ENCODE measurements at regions not wholly inside any gene's neighbourhood (a gene's known extent, or its start where the extent isn't known, plus 50 kb on each side); places are given as distances from the start of the nearest gene placed in this dataset.

DNA sequence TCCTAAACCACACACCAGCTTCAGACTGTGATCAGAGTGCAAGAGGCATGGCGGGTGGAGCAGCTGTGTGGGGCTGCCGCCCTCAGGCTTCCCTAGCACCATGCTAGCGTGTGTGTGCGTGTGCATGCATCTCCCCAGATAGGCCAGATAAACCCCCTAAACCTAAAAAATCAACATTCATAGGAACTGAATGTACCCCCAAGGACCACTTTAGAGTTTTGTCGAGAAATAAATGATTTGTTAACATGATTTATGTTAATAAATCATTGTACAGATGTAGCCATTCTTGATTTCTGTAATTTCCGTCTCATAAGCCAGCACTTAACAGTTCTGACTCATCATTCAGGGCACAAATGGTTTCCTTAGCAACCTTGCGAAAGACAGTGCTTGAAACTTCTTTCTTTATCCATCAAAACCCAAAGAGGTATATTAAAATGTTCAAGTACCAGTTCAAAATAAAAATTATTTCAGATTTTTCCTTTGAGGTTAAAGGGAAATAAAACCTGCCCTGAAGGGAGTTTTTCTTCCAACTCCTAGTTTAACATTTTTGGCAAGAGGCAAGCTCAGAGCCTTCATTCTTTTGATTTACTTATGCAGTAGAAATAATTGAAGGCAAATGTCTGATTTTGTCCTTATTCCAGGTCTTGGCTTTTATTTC lies 206.2 kb upstream of the RGS6 start:
- no peak for DNase-seq

- no peak for DNase-seq
These were observed 205.6 kb upstream of the RGS6 start for GRCh38 chr14:71726580-71727021.

DNA sequence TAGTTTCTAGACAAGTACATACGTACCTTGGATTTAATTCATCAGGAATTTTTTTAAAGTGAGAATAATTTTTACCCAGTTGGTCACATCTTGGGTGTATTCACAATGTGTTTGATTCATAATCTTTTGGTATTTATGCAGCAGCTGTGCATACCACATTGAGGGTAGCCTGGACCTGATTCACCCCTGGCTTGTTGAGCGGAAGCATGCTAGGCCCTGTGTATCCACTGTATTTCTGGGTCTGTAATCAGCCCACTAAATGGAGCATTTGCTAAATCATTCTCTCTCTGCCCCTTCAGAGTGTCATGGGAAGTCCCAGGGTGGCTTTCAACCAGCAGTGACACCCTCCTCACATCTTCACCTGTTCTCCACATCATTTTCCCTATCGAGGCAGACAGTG lies 203.8 kb upstream of the RGS6 start:
- no peak for DNase-seq

GRCh38 chr14:71729596-71729995 lies 202.6 kb upstream of the RGS6 start:
- no peak for DNase-seq

GRCh38 chr14:71730471-71730870 lies 201.8 kb upstream of the RGS6 start:
- no peak for DNase-seq

- DNase-seq: no peak
These were observed 201.1 kb upstream of the RGS6 start for GRCh38 chr14:71731096-71731495.

GRCh38 chr14:71733210-71733883 lies 198.9 kb upstream of the RGS6 start:
- DNase-seq: no peak

DNA sequence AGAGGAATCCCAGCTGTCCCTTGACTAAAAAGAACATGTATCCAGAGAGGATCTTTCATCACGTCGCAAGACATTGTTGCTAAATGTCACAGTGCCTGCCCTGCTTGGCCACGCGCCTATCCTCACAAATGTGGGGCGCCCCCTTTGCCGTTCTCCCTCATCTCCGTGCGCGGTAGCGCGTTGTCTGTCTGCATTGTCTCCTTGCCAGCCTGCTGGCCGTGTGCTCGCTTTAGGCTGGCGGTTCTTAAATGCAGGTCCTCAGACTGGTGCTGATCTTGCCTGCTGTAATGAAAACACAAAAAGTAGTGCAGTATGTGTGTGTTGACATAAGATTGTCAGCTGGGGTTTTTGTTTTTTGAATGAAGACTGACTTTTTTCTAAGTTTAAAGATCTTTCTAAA lies 198.2 kb upstream of the RGS6 start:
- no peak for DNase-seq

DNA sequence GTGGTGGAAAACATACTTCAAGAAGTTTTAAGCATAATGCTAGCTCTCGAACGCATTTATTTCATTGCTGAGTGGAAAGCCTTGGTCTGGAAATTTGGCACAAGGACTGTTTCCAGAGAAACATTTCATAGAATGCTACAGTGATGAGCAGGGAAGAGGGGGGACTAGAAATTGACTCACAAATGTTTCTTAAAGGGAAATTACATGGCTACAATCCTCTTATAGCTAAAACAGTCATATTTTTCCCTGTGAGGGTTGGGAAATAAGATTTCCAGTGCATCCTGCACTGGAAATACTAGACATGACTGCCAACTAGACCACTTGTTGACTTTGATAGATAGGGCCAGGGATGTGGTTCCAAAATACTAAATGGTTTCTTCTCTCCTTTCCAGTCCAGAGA lies 197.3 kb upstream of the RGS6 start:
- DNase-seq: no peak

- DNase-seq: no peak
These were observed 194.5 kb upstream of the RGS6 start for GRCh38 chr14:71737760-71738159.

DNA sequence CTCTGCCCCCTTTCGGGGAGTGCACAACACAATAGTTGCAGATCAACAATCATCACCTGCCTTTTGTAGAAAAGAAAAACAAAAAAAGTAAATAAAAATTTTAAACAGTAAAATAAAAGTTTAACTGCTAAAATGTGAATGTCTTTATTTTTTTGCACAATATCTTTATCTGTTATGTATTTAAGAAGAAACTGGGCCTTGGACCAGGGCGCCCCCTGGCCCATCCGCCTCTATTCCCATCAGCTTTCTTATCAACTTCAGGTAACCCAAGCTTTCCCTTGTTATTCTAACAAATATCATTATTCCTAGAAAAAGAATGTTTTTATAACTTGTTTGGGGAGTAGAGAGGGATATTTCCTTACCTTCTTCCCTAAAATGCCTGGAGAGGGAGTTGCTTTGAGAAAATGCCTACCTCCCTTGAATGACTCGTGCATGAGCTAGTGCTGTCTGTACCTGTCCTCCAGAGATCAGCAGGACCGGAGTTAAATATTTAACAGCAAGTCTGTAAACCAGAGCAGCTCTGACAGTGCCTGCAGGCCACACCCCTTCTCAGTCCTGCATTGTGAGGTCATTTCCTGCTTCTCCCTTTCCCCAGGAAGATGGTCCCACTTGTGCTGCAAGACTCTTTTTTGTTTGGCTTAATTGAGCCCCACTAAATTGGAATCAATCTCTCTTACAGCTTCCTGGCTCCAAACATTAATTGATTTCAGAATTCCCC lies 192.8 kb upstream of the RGS6 start:
- no peak for DNase-seq

DNA sequence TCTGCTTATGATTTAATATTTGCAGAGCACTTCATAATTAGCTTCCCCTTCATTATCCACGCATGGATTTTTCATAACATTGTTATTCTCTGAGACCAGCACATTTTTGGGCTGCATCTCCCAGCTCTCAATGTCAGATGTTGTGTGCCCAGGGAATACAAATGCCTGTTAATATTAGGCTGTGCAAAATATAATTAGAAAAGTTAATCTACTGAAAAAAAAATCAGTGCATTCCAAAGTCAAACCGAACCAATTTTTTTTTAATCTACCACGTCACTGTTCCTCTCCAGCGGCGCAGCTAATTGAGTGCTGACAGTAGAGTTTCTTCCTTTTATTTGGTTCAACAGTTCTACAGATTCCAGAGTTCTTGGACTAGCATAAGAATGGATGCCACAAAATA lies 191.0 kb upstream of the RGS6 start:
- DNase-seq: no peak

- DNase-seq: no peak
These were observed 189.7 kb upstream of the RGS6 start for GRCh38 chr14:71742485-71742884.

DNA sequence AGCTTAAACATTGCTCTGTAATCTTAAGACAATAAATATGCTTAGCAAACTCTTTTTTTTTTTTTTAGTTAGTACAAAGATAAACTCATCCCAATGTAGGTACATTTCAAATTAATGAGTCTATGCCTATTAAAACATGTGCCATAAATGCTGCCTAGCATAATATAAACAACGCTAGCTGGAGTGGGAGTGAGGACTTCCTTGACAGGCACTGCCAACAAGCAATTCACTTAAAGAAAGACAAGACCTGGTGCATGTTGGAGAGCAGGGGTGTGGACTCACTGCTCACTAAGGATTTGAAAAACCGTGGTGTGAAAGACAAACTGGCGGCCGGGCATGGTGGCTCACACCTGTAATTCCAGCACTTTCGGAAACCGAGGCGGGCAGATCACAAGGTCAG lies 187.2 kb upstream of the RGS6 start:
- no peak for DNase-seq

- DNase-seq: no peak
These were observed 184.0 kb upstream of the RGS6 start for GRCh38 chr14:71748196-71748595.

DNA sequence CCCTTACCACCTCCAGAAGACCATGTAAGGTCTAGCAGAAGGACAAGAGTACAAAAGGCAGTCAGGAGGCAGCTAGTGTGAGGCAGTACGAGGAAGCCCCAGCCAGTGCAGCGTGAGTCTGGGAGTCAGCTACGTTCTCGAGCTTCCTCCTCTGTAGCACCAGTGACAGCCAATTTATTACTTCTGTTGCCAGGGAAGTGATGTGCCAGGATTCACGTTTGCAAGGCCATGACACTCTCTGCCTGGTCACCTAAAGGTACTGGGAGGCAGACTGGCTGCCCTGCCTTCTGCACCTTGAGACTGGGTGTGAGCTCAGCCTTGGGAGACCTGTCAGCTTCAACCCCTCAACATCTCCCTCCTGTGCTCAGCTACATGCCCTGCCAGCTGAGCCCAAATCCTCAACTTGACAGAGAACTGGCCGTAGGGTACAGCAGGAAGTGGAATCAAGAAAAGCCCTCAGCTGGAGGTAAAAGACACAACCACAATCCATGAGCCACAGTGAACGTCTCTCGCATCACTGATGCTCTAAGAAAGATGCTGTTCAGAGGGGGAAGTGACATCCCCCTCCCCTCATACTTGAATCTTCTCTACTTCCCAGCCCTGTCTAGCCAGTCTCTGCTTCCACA lies 182.5 kb upstream of the RGS6 start:
- no peak for DNase-seq

GRCh38 chr14:71751264-71751663 lies 181.0 kb upstream of the RGS6 start:
- DNase-seq: no peak

DNA sequence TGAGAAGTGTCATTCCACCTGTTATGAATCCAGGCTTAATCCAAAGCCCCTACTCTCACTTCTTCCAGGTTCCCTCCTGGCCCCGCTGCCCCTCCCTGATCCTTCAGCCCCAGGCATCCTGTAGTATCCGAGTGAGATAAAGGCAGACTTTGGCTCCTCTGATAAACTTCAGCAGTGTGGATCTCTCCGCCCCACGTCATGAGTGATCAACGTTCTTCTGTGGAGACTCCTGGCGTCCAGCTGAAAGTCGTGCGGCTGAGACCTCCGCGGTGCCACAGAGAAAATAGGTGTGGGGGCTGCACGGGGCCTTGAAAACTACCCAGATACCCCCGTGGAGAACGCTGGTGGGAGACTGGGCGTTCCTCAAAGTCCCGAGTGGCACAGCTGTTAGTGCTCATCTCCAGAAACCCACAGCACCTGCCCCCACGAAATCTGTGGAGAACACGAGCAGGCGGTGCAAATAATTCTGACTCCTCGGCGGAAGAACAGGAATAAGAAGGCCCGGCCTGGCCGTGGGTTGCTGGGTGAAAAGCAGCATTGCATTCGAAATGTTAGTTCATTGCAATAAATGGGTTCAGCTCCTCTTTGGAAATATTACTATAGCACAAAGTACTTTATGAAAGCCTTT lies 180.0 kb upstream of the RGS6 start:
- no peak for DNase-seq

DNA sequence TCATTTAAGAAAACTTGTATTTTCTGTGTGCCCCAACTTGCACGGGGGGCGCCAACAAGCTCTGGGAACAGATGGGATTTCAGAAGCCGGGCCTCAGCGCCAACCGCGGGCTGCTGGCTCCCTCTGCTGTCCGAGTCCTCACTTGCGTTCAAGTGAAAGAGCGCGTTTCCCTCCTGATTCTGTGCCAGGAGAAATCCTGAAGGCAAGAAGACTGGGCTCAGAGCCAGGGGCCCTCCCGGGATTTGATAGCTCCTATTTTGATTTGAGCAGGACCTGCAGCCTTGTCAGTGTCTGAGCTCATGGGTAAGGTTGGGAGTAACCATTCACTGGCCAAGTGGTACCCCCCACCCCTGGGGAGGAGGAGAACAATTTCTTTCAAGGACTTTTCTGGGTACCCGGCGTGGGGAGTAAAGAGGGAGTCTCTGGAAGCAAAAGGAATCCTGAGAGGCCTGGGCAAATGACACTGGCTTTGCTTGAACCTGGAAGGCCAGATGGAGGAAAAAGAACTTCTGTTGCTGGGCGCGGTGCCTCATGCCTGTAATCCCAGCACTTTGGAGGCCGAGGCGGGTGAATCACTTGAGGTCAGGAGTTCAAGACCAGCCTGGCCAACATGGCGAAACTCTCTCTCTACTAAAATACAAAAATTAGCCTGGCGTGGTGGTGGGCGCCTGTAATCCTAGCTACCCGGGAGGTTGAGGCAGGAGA lies 179.0 kb upstream of the RGS6 start:
- DNase-seq: peak; percentile 24

DNA sequence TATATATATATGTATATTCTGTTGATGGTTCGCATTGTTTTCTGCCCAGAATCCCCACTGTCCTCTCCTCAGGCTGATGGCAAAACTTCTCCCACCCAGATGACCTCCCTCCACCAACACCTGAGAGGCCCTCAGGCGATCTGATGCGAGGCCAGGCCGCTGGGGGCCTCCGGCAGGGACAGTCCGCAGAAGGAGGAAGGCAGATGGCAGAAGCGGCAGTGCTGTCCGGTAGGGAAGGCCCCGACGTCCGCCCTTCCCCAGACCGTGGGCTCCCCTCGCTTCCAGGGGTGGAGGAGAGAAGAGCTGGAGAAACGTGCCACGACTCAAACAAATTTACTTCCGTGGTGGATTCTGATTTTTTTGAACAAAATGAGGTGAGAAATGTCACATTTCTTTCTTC lies 178.3 kb upstream of the RGS6 start:
- DNase-seq: no peak

- DNase-seq: no peak
These were observed 177.7 kb upstream of the RGS6 start for GRCh38 chr14:71754422-71755095.

Measured in NCI-H1417 treated with DMSO at 0.1 percent for 48 hours (cell line).